ENCODE measurements at regions not wholly inside any gene's neighbourhood (a gene's known extent, or its start where the extent isn't known, plus 50 kb on each side); places are given as distances from the start of the nearest gene placed in this dataset.

DNA sequence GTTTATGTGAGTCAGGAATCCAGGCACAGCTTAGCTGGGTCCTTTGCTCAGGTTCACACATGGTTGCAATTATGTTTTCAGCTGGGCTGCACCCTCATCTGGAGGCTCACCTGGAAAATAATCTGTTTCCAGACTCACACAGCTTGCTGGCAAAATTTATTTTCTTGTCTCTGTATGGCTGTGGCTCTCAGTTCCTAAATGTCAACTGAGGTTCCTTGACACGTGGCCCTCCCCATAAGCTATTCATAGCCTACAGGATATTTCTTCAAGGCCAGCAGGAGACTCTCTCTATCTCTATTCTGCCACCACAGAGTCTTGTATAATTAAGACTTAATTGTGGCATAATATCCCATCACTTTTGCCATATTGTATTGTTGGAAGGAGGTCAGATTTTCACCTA, 732.0 kb downstream of the CDH18 start:
- Histone ChIP-seq H4K20me1 (ENCODE audit: insufficient read depth, low read length) (no peaks in the 10 kb centered on the region), H3K9me1 (ENCODE audit: insufficient read depth, low read length) (no peaks in the 10 kb centered on the region), H3K4me3 (ENCODE audit: insufficient read depth, low read depth, low read length) (no peak overlapping the region), H3K14ac (replicated peaks; ENCODE audit: low read depth, low read length) (no peak overlapping the region), H3K56ac (ENCODE audit: extremely low read depth, insufficient read depth, low read length) (no peak overlapping the region), H3K79me1 (ENCODE audit: low read depth in 1 of 2, low read length in 2 of 2) (no peaks in the 10 kb centered on the region), H2AK5ac (ENCODE audit: low read depth, low read length) (no peak overlapping the region), H3K4me2 (ENCODE audit: low read depth, low read length) (no peak overlapping the region), H3K23ac (ENCODE audit: low read depth, low read length) (no peak overlapping the region), H4K91ac (ENCODE audit: insufficient read depth, low read depth, low read length) (no peak overlapping the region), H4K5ac (ENCODE audit: low read depth, low read length) (no peak overlapping the region), H3K4me1 (ENCODE audit: control insufficient read depth, insufficient read depth, low read length) (no peaks in the 10 kb centered on the region), H4K8ac (ENCODE audit: low read depth in 2 of 2, low read length in 2 of 2) (no peak overlapping the region), H2AFZ (replicated peaks; ENCODE audit: low read length, poor library complexity) (no peak overlapping the region), H2AK9ac (replicated peaks; ENCODE audit: low read depth, low read length, poor library complexity) (no peak overlapping the region), H3K4ac (ENCODE audit: low read depth, low read length) (no peak overlapping the region), H2BK20ac (ENCODE audit: low read depth, low read length) (no peak overlapping the region), H3K36me3 (ENCODE audit: control insufficient read depth, insufficient read depth, low read length) (no peaks in the 10 kb centered on the region), H3K18ac (ENCODE audit: low read depth, low read length) (no peak overlapping the region), H3K9me3 (ENCODE audit: control insufficient read depth, insufficient read depth, low read length) (peaks cover 3% of the 10 kb centered on the region), H2BK5ac (ENCODE audit: low read depth, low read length, poor library complexity, severe bottlenecking) (no peak overlapping the region), H3K9ac (ENCODE audit: low read depth, low read length) (no peak overlapping the region), H2BK15ac (ENCODE audit: low read depth, low read length) (no peak overlapping the region), H3K27me3 (ENCODE audit: control insufficient read depth, insufficient read depth, low read length) (no peaks in the 10 kb centered on the region), H2BK120ac (ENCODE audit: low read depth, low read length) (no peak overlapping the region), H3K27ac (ENCODE audit: insufficient read depth, low read length) (no peak overlapping the region)
- ATAC-seq (ENCODE audit: low read depth): no peak
- no peak for DNase-seq
- intact Hi-C loops (cut with micrococcal nuclease) (no loop called here), dilution Hi-C loops (cut with HindIII; ENCODE audit: low sequenced_read_pairs, unreplicated experiment) (no loop called here), in situ Hi-C loops (cut with MboI; ENCODE audit: low sequenced_read_pairs) (no loop called here)
- POLR2A ChIA-PET (ENCODE audit: unreplicated experiment): no interaction called here
- no TSS peak for BruUV-seq (replicated peaks)
- CTCF ChIA-PET: interaction anchor here (0.5 kb wide), 1 partner anchor 66 kb away, joined by 3 read pairs; no protein-coding TSS in a partner anchor
- TF ChIP-seq, protein P1, sequence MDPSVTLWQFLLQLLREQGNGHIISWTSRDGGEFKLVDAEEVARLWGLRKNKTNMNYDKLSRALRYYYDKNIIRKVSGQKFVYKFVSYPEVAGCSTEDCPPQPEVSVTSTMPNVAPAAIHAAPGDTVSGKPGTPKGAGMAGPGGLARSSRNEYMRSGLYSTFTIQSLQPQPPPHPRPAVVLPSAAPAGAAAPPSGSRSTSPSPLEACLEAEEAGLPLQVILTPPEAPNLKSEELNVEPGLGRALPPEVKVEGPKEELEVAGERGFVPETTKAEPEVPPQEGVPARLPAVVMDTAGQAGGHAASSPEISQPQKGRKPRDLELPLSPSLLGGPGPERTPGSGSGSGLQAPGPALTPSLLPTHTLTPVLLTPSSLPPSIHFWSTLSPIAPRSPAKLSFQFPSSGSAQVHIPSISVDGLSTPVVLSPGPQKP (IDR thresholded peaks at IDR 0.05; ENCODE audit: borderline replicate concordance, low read depth, low read length): no peak
- TF ChIP-seq, protein P2, sequence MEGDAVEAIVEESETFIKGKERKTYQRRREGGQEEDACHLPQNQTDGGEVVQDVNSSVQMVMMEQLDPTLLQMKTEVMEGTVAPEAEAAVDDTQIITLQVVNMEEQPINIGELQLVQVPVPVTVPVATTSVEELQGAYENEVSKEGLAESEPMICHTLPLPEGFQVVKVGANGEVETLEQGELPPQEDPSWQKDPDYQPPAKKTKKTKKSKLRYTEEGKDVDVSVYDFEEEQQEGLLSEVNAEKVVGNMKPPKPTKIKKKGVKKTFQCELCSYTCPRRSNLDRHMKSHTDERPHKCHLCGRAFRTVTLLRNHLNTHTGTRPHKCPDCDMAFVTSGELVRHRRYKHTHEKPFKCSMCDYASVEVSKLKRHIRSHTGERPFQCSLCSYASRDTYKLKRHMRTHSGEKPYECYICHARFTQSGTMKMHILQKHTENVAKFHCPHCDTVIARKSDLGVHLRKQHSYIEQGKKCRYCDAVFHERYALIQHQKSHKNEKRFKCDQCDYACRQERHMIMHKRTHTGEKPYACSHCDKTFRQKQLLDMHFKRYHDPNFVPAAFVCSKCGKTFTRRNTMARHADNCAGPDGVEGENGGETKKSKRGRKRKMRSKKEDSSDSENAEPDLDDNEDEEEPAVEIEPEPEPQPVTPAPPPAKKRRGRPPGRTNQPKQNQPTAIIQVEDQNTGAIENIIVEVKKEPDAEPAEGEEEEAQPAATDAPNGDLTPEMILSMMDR (conservative IDR thresholded peaks at IDR 0.05; ENCODE audit: low read depth, low read length): no peak
- no peak for TF ChIP-seq RAD21 (IDR thresholded peaks at IDR 0.05; ENCODE audit: low read length)
- no peak for TF ChIP-seq MAFK (IDR thresholded peaks at IDR 0.05; ENCODE audit: low read depth, low read length)
- no peak for TF ChIP-seq RCOR1 (IDR thresholded peaks at IDR 0.05; ENCODE audit: insufficient replicate concordance, low read length)
- no CpG with 5 or more reads among the region's 1 CpG for WGBS, 2 experiments (ENCODE audit: extremely low coverage in 2 of 2, insufficient read length in 1 of 2)

Measured in IMR-90 (cell line).